ENCODE measurements at regions not wholly inside any gene's neighbourhood (a gene's known extent, or its start where the extent isn't known, plus 50 kb on each side); places are given as distances from the start of the nearest gene placed in this dataset.
"Not testable (repeated sequence)": the region's sequence is repeated elsewhere in the genome, so short reads cannot be mapped to it uniquely, and the experiment has no call there.

- no peak for DNase-seq
Measured at GRCh38 chr2:106004851-106005250, 189.2 kb downstream of the UXS1 start.

- DNase-seq: no peak
Measured at GRCh38 chr2:105999211-105999989, 194.7 kb downstream of the UXS1 start.

GRCh38 chr2:105997711-105998110 lies 196.4 kb downstream of the UXS1 start:
- DNase-seq: no peak

- DNase-seq: no peak
Measured at GRCh38 chr2:105990624-105991023, 203.5 kb downstream of the UXS1 start.

GRCh38 chr2:105989803-105990202 lies 204.3 kb downstream of the UXS1 start:
- not testable (repeated sequence) for DNase-seq

- no peak for DNase-seq
Measured at GRCh38 chr2:105989070-105989469, 205.0 kb downstream of the UXS1 start.

- no peak for DNase-seq
Measured at GRCh38 chr2:105977807-105978206, 216.3 kb downstream of the UXS1 start.

- peak; percentile 84 for DNase-seq
Measured at GRCh38 chr2:105977212-105977611, 216.9 kb downstream of the UXS1 start.

GRCh38 chr2:105974812-105975211 lies 219.3 kb downstream of the UXS1 start:
- no peak for DNase-seq

- no peak for DNase-seq
Measured at GRCh38 chr2:105972927-105973326, 221.2 kb downstream of the UXS1 start.

GRCh38 chr2:105972246-105972645 lies 221.9 kb downstream of the UXS1 start:
- DNase-seq: no peak

GRCh38 chr2:105969552-105969951 lies 224.5 kb downstream of the UXS1 start:
- no peak for DNase-seq

- DNase-seq: no peak
Measured at GRCh38 chr2:105962221-105962620, 217.5 kb downstream of the NCK2 start.

- no peak for DNase-seq
Measured at GRCh38 chr2:105961599-105962146, 217.0 kb downstream of the NCK2 start.

GRCh38 chr2:105959357-105959756 lies 214.6 kb downstream of the NCK2 start:
- no peak for DNase-seq

GRCh38 chr2:105954891-105955290 lies 210.2 kb downstream of the NCK2 start:
- no peak for DNase-seq

- no peak for DNase-seq
Measured at GRCh38 chr2:105953942-105954341, 209.2 kb downstream of the NCK2 start.

- DNase-seq: no peak
Measured at GRCh38 chr2:105952131-105952530, 207.4 kb downstream of the NCK2 start.

- no peak for DNase-seq
Measured at GRCh38 chr2:105951384-105951694, 206.6 kb downstream of the NCK2 start.

GRCh38 chr2:105950521-105951383 lies 206.0 kb downstream of the NCK2 start:
- DNase-seq: no peak

- DNase-seq: no peak
Measured at GRCh38 chr2:105943977-105944376, 199.3 kb downstream of the NCK2 start.

All from HCEC 1CT (cell line).